COR-L47 (cell line): ENCODE measurements at regions not wholly inside any gene's neighbourhood (a gene's known extent, or its start where the extent isn't known, plus 50 kb on each side); places are given as distances from the start of the nearest gene placed in this dataset.

Source experiments
- DNase-seq: peaks from one replicate; lab custom pipeline; 2025; lab: John Stamatoyannopoulos, UW

- no peak for DNase-seq
These were observed 509.7 kb downstream of the PSAT1 start for GRCh38 chr9:78806492-78807160.

DNA sequence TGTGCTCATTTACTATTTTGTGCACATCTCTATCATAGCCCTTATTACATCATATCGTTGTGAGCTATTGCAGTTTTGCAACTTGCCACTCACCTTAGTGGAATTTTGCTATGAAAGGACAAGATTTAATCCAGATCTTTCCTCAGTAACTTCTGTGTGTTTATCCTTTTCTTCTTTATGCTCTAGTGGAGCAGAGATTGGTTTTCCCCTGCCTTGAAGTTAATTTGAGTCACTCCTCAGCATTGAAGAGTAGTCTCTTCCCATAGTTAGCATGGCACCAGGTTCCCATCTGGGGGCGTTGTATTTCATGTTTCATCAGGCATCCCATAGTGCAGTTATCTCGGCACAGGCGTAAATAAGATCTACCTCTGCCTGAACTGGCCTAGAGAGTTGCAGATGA, 510.4 kb downstream of the PSAT1 start:
- DNase-seq: no peak

GRCh38 chr9:78808048-78808447, 511.1 kb downstream of the PSAT1 start:
- no peak for DNase-seq

DNA sequence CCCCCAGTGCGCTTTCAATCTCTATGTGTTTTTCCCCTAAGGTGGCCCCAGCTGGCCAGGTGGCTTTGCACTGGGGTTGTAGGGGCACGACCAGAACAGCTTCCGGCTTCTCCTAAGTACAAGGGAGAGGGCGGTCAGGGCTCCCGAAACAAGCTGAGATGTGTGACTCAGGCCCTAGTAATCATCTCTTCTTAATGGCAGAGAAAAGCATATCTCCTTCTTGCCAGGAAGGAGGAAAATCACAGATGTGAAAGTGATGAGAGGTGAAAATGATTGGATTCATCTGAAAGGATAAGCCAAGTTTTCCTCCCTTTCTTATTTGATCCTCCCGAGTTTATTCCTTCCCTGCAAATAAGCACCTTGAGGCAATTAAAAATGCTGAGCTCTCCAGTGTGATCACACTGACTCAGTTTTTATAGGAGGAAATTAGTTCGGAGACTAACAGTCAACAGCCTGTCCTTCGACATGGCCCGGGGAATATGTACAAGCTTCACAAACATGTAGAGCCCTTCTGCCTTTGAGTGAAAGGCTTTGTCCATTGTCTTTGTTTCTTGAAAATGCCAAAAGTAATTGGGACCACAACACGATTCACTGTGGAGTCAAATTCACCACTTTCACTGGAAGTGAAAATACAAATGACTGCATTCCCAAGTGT, 514.8 kb downstream of the PSAT1 start:
- DNase-seq: no peak

- DNase-seq: no peak
These were observed 515.7 kb downstream of the PSAT1 start for GRCh38 chr9:78812665-78813064.

- no peak for DNase-seq
These were observed 516.8 kb downstream of the PSAT1 start for GRCh38 chr9:78813602-78814180.

DNA sequence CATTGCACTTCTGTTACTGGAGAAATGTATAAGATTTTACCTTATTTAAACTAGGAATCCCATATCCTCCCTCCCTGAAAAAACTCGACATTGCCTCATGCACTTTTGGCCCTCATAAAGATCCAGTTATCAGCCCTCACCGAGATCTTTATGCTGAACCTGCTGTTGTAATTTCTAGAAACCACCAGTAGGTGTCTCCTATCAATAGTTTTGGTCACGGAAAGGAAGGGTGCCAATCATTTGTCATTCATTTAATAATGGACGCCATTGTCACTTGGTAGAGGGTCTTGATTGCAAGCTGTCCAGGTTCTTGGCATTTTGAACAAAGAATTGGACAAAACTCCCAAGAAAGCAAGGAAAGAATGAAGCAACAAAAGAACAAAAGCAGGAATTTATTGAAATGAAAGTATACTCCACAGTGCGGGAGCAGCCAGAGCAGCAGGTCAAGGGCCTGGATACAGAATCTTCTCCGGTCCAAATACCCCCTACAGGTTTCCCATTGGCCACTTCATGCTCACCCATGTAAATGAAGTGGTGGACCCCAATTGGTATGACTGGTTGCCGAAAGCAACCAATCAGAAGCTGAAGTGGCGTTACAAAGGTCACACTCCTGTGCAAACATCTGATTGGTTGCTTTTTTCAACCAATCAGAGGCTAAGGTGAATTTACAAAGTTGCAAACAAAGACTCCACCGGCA, 524.3 kb downstream of the PSAT1 start:
- peak; percentile 12 for DNase-seq

- DNase-seq: no peak
These were observed 529.6 kb downstream of the PSAT1 start for GRCh38 chr9:78826527-78826926.

DNA sequence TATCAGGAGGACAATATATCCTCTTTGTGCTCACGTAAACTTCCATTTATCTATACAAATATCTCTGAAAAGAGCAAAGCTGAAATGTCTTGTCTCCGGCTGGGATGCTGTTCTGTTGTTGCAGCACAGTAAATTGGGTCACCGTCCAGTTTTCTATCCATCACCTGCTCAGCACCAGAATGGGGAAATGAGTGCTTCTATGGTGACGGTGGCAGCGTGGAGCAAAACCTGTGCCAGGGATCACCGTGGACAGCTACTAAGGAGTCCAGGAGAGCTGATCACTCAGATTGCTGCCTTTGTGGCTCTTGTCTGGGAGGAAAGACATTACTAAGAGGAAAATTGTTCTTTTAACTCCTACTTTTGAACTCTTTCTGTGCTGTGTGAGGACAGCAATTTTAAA, 531.6 kb downstream of the PSAT1 start:
- no peak for DNase-seq

GRCh38 chr9:78830301-78830700, 533.4 kb downstream of the PSAT1 start:
- DNase-seq: no peak

DNA sequence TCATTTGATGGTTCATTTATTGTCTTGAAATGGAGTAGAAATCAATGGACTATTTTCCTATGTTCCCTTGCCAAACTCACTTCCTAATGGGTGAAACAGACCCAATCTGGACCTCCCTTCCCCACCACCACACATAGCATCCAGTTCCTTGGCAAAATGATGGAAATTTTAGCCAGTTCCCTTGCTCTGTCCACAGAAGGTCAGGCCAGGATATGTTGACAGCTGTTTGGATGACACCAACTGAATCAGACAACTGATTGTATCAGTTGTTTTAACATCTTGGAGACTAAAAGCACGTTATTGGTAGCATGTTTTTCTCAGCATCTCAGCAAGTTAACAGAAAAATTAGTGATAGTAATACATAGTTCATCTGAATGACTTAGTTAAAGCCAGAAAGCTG, 534.8 kb downstream of the PSAT1 start:
- no peak for DNase-seq

DNA sequence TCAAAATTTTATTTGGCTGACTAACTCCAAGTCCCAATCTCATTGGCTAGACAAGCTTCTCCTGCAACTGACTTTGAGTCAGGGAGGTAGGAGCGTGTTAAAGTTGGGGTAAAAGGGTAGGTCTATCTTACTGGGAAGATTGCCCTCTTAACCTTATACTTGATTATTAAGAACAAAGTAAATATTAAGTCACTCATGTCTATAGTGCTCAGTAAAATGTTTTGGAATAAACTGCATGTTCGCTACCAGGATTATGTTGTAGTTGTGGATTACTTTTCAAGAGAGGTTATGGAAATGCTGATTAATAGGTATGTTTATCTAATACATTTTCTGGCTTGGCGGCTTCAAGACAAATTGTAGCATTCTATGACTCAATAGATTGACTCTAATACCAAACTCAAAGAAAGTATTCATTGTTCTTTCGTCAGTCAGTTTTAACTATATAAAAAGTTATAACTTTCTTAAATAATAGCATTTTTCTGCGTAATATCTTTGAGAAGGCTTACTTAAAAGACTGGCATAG, 539.1 kb downstream of the PSAT1 start:
- DNase-seq: no peak

GRCh38 chr9:78839252-78839651, 542.3 kb downstream of the PSAT1 start:
- DNase-seq: no peak

DNA sequence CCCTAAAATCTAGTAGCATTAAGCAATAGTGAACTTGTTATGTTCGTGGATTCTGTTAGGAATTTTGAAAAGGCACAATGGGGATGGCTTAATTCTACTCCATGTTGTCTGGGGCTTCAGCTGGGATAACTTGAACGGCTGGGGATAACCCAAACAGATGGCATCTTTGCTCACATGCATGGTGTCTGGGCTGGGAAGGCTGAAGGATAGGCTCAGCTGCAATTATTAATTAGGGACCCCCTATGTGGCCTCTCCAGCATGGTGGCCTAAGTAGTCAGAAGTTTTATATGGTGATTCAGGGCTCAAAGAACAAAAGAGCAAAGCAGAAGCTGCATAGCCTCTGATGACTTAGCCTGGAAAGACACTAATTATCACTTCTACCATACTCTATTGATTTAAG, 551.1 kb downstream of the PSAT1 start:
- DNase-seq: no peak

DNA sequence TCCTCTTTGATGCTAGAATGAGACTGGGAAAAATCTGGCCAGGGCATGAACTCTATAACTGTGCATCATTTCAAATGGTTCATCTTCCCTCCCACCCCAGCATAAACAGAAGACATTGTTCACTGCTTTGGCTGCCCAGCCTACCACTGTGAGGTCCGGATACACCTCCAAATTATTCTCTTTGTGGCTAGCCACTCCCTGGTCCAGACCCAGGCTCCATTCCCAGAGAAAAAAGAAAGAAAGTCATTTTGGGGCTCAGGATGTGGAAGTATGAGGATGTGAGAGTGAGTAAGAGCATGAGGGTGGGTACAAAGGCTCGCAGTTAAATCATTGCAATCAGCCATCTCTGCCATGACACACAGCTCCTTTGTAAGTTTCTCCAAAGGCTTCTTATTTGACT, 559.2 kb downstream of the PSAT1 start:
- DNase-seq: no peak

DNA sequence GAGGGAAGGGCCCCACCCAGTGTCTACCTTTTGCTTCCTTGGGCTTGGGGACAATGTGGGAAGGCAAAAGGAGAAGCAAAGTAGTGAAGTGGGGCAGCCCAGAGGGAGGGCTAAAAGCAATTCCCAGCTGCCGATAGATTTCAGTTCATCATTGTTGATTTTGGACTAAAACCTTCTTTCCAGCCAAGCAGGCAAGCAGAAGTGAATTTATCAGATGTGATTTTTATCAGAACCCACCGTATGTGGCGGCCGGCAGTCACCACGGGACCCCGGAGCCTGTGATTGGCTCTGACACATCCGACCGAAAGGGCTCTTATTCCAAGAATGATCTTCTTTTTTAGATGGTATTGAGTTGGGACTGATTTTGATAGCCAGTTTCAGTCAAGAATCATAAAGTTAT, 559.9 kb downstream of the PSAT1 start:
- no peak for DNase-seq

- DNase-seq: peak; percentile 21
These were observed 560.7 kb downstream of the PSAT1 start for GRCh38 chr9:78857373-78858225.

- DNase-seq: no peak
These were observed 561.3 kb downstream of the PSAT1 start for GRCh38 chr9:78858266-78858665.

- DNase-seq: no peak
These were observed 564.0 kb downstream of the PSAT1 start for GRCh38 chr9:78860801-78861475.

DNA sequence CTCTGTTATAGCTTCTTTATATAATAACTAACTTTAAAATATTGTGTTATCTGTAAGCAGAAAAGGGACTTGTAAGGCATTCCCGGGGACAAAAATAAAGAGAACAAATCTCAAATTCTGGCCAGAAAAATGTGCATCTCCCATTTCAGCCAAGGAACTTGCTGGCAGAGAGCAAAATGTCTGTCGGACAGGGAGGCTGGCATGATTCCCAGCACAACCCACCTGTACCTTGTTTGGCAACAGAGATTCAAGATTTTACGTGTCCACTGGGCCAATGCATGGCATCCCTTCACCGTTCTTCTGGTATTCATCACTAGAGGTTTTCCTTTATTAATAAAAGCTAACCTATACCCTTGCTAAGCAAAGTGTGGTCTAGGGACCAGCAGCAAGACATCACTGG, 566.6 kb downstream of the PSAT1 start:
- no peak for DNase-seq

GRCh38 chr9:78865737-78866136, 568.8 kb downstream of the PSAT1 start:
- no peak for DNase-seq
